ENCODE measurements at regions not wholly inside any gene's neighbourhood (a gene's known extent, or its start where the extent isn't known, plus 50 kb on each side); places are given as distances from the start of the nearest gene placed in this dataset.

DNA sequence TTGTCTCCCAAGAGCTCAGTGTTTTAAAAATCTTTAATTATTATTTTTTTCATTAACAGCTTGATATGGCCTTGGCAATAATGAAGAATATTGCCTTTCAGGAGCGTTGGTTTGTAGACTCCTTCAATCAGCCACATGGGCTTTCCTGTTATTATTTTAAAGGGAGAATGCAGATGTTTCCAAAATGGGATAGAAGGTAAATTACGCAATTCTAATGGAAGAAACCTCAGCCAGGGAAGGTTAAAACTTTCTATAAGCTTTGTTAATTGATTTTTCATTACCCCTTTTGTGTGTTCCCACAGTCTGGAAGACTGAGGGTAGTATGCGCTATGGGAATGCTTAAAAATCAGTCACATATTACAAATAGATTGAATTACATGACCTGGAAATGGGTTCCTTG lies 188.4 kb upstream of the NAV3 start:
- TF ChIP-seq, protein P1, sequence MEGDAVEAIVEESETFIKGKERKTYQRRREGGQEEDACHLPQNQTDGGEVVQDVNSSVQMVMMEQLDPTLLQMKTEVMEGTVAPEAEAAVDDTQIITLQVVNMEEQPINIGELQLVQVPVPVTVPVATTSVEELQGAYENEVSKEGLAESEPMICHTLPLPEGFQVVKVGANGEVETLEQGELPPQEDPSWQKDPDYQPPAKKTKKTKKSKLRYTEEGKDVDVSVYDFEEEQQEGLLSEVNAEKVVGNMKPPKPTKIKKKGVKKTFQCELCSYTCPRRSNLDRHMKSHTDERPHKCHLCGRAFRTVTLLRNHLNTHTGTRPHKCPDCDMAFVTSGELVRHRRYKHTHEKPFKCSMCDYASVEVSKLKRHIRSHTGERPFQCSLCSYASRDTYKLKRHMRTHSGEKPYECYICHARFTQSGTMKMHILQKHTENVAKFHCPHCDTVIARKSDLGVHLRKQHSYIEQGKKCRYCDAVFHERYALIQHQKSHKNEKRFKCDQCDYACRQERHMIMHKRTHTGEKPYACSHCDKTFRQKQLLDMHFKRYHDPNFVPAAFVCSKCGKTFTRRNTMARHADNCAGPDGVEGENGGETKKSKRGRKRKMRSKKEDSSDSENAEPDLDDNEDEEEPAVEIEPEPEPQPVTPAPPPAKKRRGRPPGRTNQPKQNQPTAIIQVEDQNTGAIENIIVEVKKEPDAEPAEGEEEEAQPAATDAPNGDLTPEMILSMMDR (conservative IDR thresholded peaks at IDR 0.05) = no peak
- no peak for TF ChIP-seq EZH2 (IDR thresholded peaks at IDR 0.05; ENCODE audit: low read depth)
